Mesodermal cell (in vitro differentiated cells): ENCODE measurements at regions not wholly inside any gene's neighbourhood (a gene's known extent, or its start where the extent isn't known, plus 50 kb on each side); places are given as distances from the start of the nearest gene placed in this dataset.

ENCODE experiments used
- H3K27ac ChIP-seq: 2 replicates; pipeline ENCODE4 v1.7.0; 2013; ENCODE audit warnings: mild to moderate bottlenecking, low read depth, low read length, moderate library complexity; ENCODE audit not compliant: severe bottlenecking
- H3K36me3 ChIP-seq: 2 replicates; pipeline ENCODE4 v1.7.1; 2013; ENCODE audit warnings: mild to moderate bottlenecking, low read length, moderate library complexity; ENCODE audit not compliant: control insufficient read depth, insufficient read depth
- H3K4me1 ChIP-seq: one replicate; pipeline ENCODE4 v1.7.1; 2013; ENCODE audit warnings: mild to moderate bottlenecking, low read length; ENCODE audit not compliant: insufficient read depth, control insufficient read depth, poor library complexity, severe bottlenecking
- H3K4me3 ChIP-seq: 2 replicates; pipeline ENCODE4 v1.7.0; 2013; ENCODE audit warnings: low read length, control low read depth, mild to moderate bottlenecking; ENCODE audit not compliant: insufficient read depth, poor library complexity, severe bottlenecking; ENCODE audit errors: extremely low read depth
- H3K9me3 ChIP-seq: 2 replicates; pipeline ENCODE4 v1.7.1; 2013; ENCODE audit warnings: mild to moderate bottlenecking, low read length, moderate library complexity; ENCODE audit not compliant: control insufficient read depth
- WGBS, 2 experiments: methylation state at CpG; one replicate each; pipeline ENCODE4 v1.1.5; 2013; ENCODE audit warnings: missing lambda C conversion rate in 2 of 2; ENCODE audit not compliant: insufficient coverage in 2 of 2; 5-methylcytosine and 5-hydroxymethylcytosine counted together

GRCh38 chr12:75922944-75923642, 108.5 kb downstream of the PHLDA1 start:
- WGBS, 2 experiments, result 90 to 94% methylated on average over 2 of the region's 3 CpGs
- H3K4me1 ChIP-seq, result no peaks in the 10 kb centered on the region
- H3K27ac ChIP-seq, result no peak overlapping the region
- H3K36me3 ChIP-seq, result no peaks in the 10 kb centered on the region
- H3K9me3 ChIP-seq, result peaks cover 37% of the 10 kb centered on the region
- no peak overlapping the region for H3K4me3 ChIP-seq

GRCh38 chr12:75921622-75922289, 109.8 kb downstream of the PHLDA1 start:
- Histone ChIP-seq H3K27ac (no peak overlapping the region), H3K9me3 (peaks cover 37% of the 10 kb centered on the region), H3K36me3 (no peaks in the 10 kb centered on the region), H3K4me3 (no peak overlapping the region), H3K4me1 (no peaks in the 10 kb centered on the region)
- WGBS, 2 experiments, result 92 to 93% methylated on average over 7 of the region's 9 CpGs

GRCh38 chr12:75917715-75918114, 113.9 kb downstream of the PHLDA1 start:
- Histone ChIP-seq H3K27ac (no peak overlapping the region), H3K9me3 (peaks cover 4% of the 10 kb centered on the region), H3K4me1 (peaks cover 4% of the 10 kb centered on the region), H3K36me3 (no peaks in the 10 kb centered on the region), H3K4me3 (no peak overlapping the region)
- WGBS, 2 experiments, result 100% methylated on average over 2 of the region's 2 CpGs; no CpG with 5 or more reads in 1 of the 2 experiments

GRCh38 chr12:75917083-75917482, 114.5 kb downstream of the PHLDA1 start:
- Histone ChIP-seq H3K27ac (no peak overlapping the region), H3K4me3 (no peak overlapping the region), H3K9me3 (peaks cover 4% of the 10 kb centered on the region), H3K4me1 (peaks cover 4% of the 10 kb centered on the region), H3K36me3 (no peaks in the 10 kb centered on the region)

GRCh38 chr12:75913502-75914351, 117.8 kb downstream of the PHLDA1 start:
- Histone ChIP-seq H3K27ac (no peak overlapping the region), H3K36me3 (no peaks in the 10 kb centered on the region), H3K9me3 (peaks cover 2% of the 10 kb centered on the region), H3K4me1 (peaks cover 4% of the 10 kb centered on the region), H3K4me3 (no peak overlapping the region)
- 81 to 89% methylated on average over 3 of the region's 5 CpGs for WGBS, 2 experiments

GRCh38 chr12:75909714-75910656, 121.6 kb downstream of the PHLDA1 start:
- H3K36me3 ChIP-seq, result no peaks in the 10 kb centered on the region
- no peak overlapping the region for H3K4me3 ChIP-seq
- H3K27ac ChIP-seq, result no peak overlapping the region
- 92 to 93% methylated on average over 3 to 6 of the region's 7 CpGs for WGBS, 2 experiments
- peaks cover 4% of the 10 kb centered on the region for H3K4me1 ChIP-seq
- H3K9me3 ChIP-seq, result no peaks in the 10 kb centered on the region

GRCh38 chr12:75908961-75909605, 122.5 kb downstream of the PHLDA1 start:
- Histone ChIP-seq H3K9me3 (no peaks in the 10 kb centered on the region), H3K4me1 (peaks cover 4% of the 10 kb centered on the region), H3K27ac (no peak overlapping the region), H3K4me3 (no peak overlapping the region), H3K36me3 (no peaks in the 10 kb centered on the region)
- WGBS, 2 experiments, result 75 to 100% methylated on average over 1 to 2 of the region's 2 CpGs

GRCh38 chr12:75905922-75906321, 125.7 kb downstream of the PHLDA1 start:
- Histone ChIP-seq H3K4me1 (no peaks in the 10 kb centered on the region), H3K9me3 (no peaks in the 10 kb centered on the region), H3K27ac (no peak overlapping the region), H3K4me3 (no peak overlapping the region), H3K36me3 (no peaks in the 10 kb centered on the region)
- 96 to 100% methylated on average over 1 to 2 of the region's 2 CpGs for whole genome bisulfite sequencing, 2 experiments

GRCh38 chr12:75900781-75901254, 130.8 kb downstream of the PHLDA1 start:
- H3K27ac ChIP-seq, result no peak overlapping the region
- H3K36me3 ChIP-seq, result no peaks in the 10 kb centered on the region
- no peaks in the 10 kb centered on the region for H3K9me3 ChIP-seq
- no peaks in the 10 kb centered on the region for H3K4me1 ChIP-seq
- 85 to 92% methylated on average over 7 to 9 of the region's 11 CpGs for WGBS, 2 experiments
- no peak overlapping the region for H3K4me3 ChIP-seq
